ENCODE measurements at regions not wholly inside any gene's neighbourhood (a gene's known extent, or its start where the extent isn't known, plus 50 kb on each side); places are given as distances from the start of the nearest gene placed in this dataset.

GRCh38 chr6:8549074-8549790 lies 113.9 kb upstream of the SLC35B3 start:
- no peak overlapping the region for H3K4me3 Mint-ChIP-seq
- H3K9ac ChIP-seq (ENCODE audit: extremely low read depth, low read length, poor library complexity, severe bottlenecking), result no peak overlapping the region
- 65 to 80% methylated on average over 2 to 5 of the region's 6 CpGs for WGBS, 2 experiments (ENCODE audit: insufficient coverage in 1 of 2, insufficient read length in 1 of 2)
- no peaks in the 10 kb centered on the region for H3K27me3 Mint-ChIP-seq (ENCODE audit: insufficient read depth)
- no peaks in the 10 kb centered on the region for H3K4me1 ChIP-seq (ENCODE audit: control insufficient read depth, insufficient read depth, low read length)
- H3K4me1 Mint-ChIP-seq, result peaks cover 2% of the 10 kb centered on the region
- no peaks in the 10 kb centered on the region for H3K9me3 ChIP-seq (ENCODE audit: control insufficient read depth, low read length)
- H3K9me3 Mint-ChIP-seq, result no peaks in the 10 kb centered on the region
- H3K27ac Mint-ChIP-seq, result no peak overlapping the region
- no peaks in the 10 kb centered on the region for H3K27me3 ChIP-seq (ENCODE audit: control insufficient read depth, insufficient read depth, low read length, poor library complexity, severe bottlenecking)
- H3K36me3 ChIP-seq (ENCODE audit: control insufficient read depth, insufficient read depth, low read length), result no peaks in the 10 kb centered on the region
- no peak overlapping the region for H3K4me3 ChIP-seq (ENCODE audit: low read length)
- TF ChIP-seq CTCF (conservative IDR thresholded peaks at IDR 0.05), result no peak
- no peak overlapping the region for H3K27ac ChIP-seq (ENCODE audit: low read depth, low read length)
- DNase-seq, result no peak
- H3K36me3 Mint-ChIP-seq (ENCODE audit: low read depth), result no peaks in the 10 kb centered on the region

DNA sequence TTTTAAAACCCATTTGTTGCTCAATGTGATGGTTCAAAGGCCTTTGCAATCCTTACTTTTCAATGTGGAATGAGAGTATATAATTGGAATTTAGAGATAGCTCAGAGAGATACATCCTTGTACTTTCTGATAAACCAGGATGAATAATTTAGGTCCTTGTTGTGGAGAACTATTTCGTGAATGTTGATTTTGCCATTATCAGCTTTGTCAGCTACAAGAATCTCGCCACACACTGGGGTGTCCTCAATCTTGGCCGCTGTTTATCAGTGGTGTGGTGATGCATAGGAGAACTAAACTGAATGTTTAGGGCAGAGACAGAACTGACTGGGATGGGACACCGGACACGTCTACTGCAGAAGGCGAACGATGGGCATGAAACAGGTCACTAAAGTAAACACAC lies 111.2 kb upstream of the SLC35B3 start:
- Mint-ChIP-seq H3K27me3 (ENCODE audit: insufficient read depth) (no peaks in the 10 kb centered on the region), H3K4me1 (peaks cover 2% of the 10 kb centered on the region), H3K9me3 (no peaks in the 10 kb centered on the region), H3K36me3 (ENCODE audit: low read depth) (no peaks in the 10 kb centered on the region), H3K4me3 (no peak overlapping the region), H3K27ac (no peak overlapping the region)
- Histone ChIP-seq H3K4me3 (ENCODE audit: low read length) (no peak overlapping the region), H3K27me3 (ENCODE audit: control insufficient read depth, insufficient read depth, low read length, poor library complexity, severe bottlenecking) (no peaks in the 10 kb centered on the region), H3K9me3 (ENCODE audit: control insufficient read depth, low read length) (no peaks in the 10 kb centered on the region), H3K27ac (ENCODE audit: low read depth, low read length) (no peak overlapping the region), H3K9ac (ENCODE audit: extremely low read depth, low read length, poor library complexity, severe bottlenecking) (no peak overlapping the region), H3K36me3 (ENCODE audit: control insufficient read depth, insufficient read depth, low read length) (no peaks in the 10 kb centered on the region), H3K4me1 (ENCODE audit: control insufficient read depth, insufficient read depth, low read length) (no peaks in the 10 kb centered on the region)
- no peak for DNase-seq
- TF ChIP-seq CTCF (conservative IDR thresholded peaks at IDR 0.05), result no peak
- WGBS, 2 experiments (ENCODE audit: insufficient coverage in 1 of 2, insufficient read length in 1 of 2), result 79 to 84% methylated on average over 6 to 7 of the region's 7 CpGs

DNA sequence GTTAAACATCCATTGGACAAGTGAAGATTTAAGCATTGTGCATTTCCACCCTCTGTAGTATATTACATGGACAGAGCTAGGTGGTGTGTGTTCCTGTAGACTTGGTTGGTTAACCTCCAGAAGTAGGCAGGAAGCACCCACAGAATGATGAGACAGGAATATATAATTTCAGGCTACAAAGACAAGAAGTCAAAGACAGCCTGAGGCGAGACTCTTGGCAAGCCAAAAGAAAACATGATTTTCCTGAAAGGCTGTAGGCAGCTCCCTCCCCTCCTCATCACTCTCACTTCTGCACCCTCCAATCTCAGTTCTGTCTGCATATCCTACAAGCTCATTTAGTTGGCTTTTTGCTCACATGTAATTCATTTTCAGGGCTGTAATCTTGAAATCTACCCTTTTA lies 110.0 kb upstream of the SLC35B3 start:
- 86% methylated on average over 1 of the region's 1 CpG; no CpG with 5 or more reads in 1 of the 2 experiments for WGBS, 2 experiments (ENCODE audit: insufficient coverage in 1 of 2, insufficient read length in 1 of 2)
- H3K27ac Mint-ChIP-seq, result no peak overlapping the region
- no peaks in the 10 kb centered on the region for H3K36me3 ChIP-seq (ENCODE audit: control insufficient read depth, insufficient read depth, low read length)
- H3K27me3 Mint-ChIP-seq (ENCODE audit: insufficient read depth), result no peaks in the 10 kb centered on the region
- no peaks in the 10 kb centered on the region for H3K36me3 Mint-ChIP-seq (ENCODE audit: low read depth)
- no peak overlapping the region for H3K4me3 Mint-ChIP-seq
- peaks cover 10% of the 10 kb centered on the region for H3K9me3 Mint-ChIP-seq
- H3K9ac ChIP-seq (ENCODE audit: extremely low read depth, low read length, poor library complexity, severe bottlenecking), result no peak overlapping the region
- peaks cover 2% of the 10 kb centered on the region for H3K4me1 Mint-ChIP-seq
- H3K4me3 ChIP-seq (ENCODE audit: low read length), result no peak overlapping the region
- peaks cover 11% of the 10 kb centered on the region for H3K9me3 ChIP-seq (ENCODE audit: control insufficient read depth, low read length)
- H3K27me3 ChIP-seq (ENCODE audit: control insufficient read depth, insufficient read depth, low read length, poor library complexity, severe bottlenecking), result no peaks in the 10 kb centered on the region
- DNase-seq, result no peak
- no peaks in the 10 kb centered on the region for H3K4me1 ChIP-seq (ENCODE audit: control insufficient read depth, insufficient read depth, low read length)
- TF ChIP-seq CTCF (conservative IDR thresholded peaks at IDR 0.05), result no peak
- H3K27ac ChIP-seq (ENCODE audit: low read depth, low read length), result no peak overlapping the region

Data from endodermal cell (in vitro differentiated cells).